ENCODE measurements at regions not wholly inside any gene's neighbourhood (a gene's known extent, or its start where the extent isn't known, plus 50 kb on each side); places are given as distances from the start of the nearest gene placed in this dataset.
A peak's percentile ranks its signal among the peaks of the same experiment; 100 is the strongest.
"Not testable (repeated sequence)": the region's sequence is repeated elsewhere in the genome, so short reads cannot be mapped to it uniquely, and the experiment has no call there.

DNA sequence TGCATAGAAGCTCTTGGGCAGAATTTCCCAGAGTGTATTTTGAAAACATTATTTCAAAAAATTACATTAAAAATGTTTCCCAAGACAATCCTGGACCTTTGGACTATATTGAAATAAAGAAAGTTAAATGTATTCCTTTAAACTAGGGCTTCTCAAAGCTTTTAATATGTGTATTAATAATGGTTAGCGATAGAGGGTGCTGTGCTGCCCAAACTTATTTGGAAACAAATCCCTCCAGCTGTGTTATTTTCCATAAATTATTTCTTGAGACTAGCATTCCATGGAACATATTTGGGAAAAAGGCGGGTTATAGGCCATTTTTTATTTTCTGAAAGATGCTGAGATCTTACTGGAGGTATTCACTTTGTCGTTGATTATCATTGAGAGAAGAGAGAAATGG, 397.8 kb upstream of the MIS18BP1 start:
- Histone ChIP-seq H3K27ac (ENCODE audit: low read length) (no peak overlapping the region), H3K36me3 (replicated peaks; ENCODE audit: low read depth, low read length) (no peaks in the 10 kb centered on the region), H4K20me1 (ENCODE audit: insufficient read depth, low read length) (no peaks in the 10 kb centered on the region), H3K4me1 (ENCODE audit: low read length) (no peaks in the 10 kb centered on the region), H3K9ac (ENCODE audit: low read length) (no peak overlapping the region), H2AFZ (ENCODE audit: low read depth, low read length) (no peak overlapping the region), H3K9me3 (ENCODE audit: insufficient read depth, low read length) (no peaks in the 10 kb centered on the region), H3K4me3 (ENCODE audit: low read length) (no peak overlapping the region), H3K4me2 (ENCODE audit: low read length) (no peak overlapping the region), H3K27me3 (ENCODE audit: low read depth, low read length) (no peaks in the 10 kb centered on the region), H3K79me2 (ENCODE audit: low read length) (no peaks in the 10 kb centered on the region)
- TF ChIP-seq, protein P1, sequence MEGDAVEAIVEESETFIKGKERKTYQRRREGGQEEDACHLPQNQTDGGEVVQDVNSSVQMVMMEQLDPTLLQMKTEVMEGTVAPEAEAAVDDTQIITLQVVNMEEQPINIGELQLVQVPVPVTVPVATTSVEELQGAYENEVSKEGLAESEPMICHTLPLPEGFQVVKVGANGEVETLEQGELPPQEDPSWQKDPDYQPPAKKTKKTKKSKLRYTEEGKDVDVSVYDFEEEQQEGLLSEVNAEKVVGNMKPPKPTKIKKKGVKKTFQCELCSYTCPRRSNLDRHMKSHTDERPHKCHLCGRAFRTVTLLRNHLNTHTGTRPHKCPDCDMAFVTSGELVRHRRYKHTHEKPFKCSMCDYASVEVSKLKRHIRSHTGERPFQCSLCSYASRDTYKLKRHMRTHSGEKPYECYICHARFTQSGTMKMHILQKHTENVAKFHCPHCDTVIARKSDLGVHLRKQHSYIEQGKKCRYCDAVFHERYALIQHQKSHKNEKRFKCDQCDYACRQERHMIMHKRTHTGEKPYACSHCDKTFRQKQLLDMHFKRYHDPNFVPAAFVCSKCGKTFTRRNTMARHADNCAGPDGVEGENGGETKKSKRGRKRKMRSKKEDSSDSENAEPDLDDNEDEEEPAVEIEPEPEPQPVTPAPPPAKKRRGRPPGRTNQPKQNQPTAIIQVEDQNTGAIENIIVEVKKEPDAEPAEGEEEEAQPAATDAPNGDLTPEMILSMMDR (IDR thresholded peaks at IDR 0.05; ENCODE audit: low read depth, low read length) = peak; percentile 38
- TF ChIP-seq EZH2phosphoT487 (IDR thresholded peaks at IDR 0.05; ENCODE audit: low read depth) = no peak

- no peak overlapping the region for H3K9ac ChIP-seq (ENCODE audit: low read length)
- no peak overlapping the region for H3K27ac ChIP-seq (ENCODE audit: low read length)
- no peaks in the 10 kb centered on the region for H3K27me3 ChIP-seq (ENCODE audit: low read depth, low read length)
Observed at GRCh38 chr14:45649051-45649450, 396.0 kb upstream of the MIS18BP1 start.

GRCh38 chr14:45641541-45641940, 388.5 kb upstream of the MIS18BP1 start:
- TF ChIP-seq, protein P1 (IDR thresholded peaks at IDR 0.05; ENCODE audit: low read depth, low read length) = no peak
- no peak for TF ChIP-seq EZH2phosphoT487 (IDR thresholded peaks at IDR 0.05; ENCODE audit: low read depth)

More at GRCh38 chr14:45649051-45649450, 396.0 kb upstream of the MIS18BP1 start:
- no peak for TF ChIP-seq EZH2phosphoT487 (IDR thresholded peaks at IDR 0.05; ENCODE audit: low read depth)
- TF ChIP-seq, protein P1 (IDR thresholded peaks at IDR 0.05; ENCODE audit: low read depth, low read length) = no peak
- Histone ChIP-seq H3K36me3 (replicated peaks; ENCODE audit: low read depth, low read length) (no peaks in the 10 kb centered on the region), H3K4me3 (ENCODE audit: low read length) (no peak overlapping the region), H2AFZ (ENCODE audit: low read depth, low read length) (no peak overlapping the region), H4K20me1 (ENCODE audit: insufficient read depth, low read length) (no peaks in the 10 kb centered on the region), H3K4me1 (ENCODE audit: low read length) (no peaks in the 10 kb centered on the region), H3K9me3 (ENCODE audit: insufficient read depth, low read length) (no peaks in the 10 kb centered on the region), H3K4me2 (ENCODE audit: low read length) (no peak overlapping the region), H3K79me2 (ENCODE audit: low read length) (no peaks in the 10 kb centered on the region)

GRCh38 chr14:45634651-45635441, 381.8 kb upstream of the MIS18BP1 start:
- not testable (repeated sequence) for H3K27me3 ChIP-seq (ENCODE audit: low read depth, low read length); H3K36me3 ChIP-seq (replicated peaks; ENCODE audit: low read depth, low read length); H3K4me3 ChIP-seq (ENCODE audit: low read length); H4K20me1 ChIP-seq (ENCODE audit: insufficient read depth, low read length); H3K9me3 ChIP-seq (ENCODE audit: insufficient read depth, low read length); H3K79me2 ChIP-seq (ENCODE audit: low read length); H3K9ac ChIP-seq (ENCODE audit: low read length); H3K4me1 ChIP-seq (ENCODE audit: low read length); H2AFZ ChIP-seq (ENCODE audit: low read depth, low read length); H3K4me2 ChIP-seq (ENCODE audit: low read length); H3K27ac ChIP-seq (ENCODE audit: low read length)

More at GRCh38 chr14:45641541-45641940, 388.5 kb upstream of the MIS18BP1 start:
- Histone ChIP-seq H3K9me3 (ENCODE audit: insufficient read depth, low read length) (no peaks in the 10 kb centered on the region), H3K4me1 (ENCODE audit: low read length) (no peaks in the 10 kb centered on the region), H2AFZ (ENCODE audit: low read depth, low read length) (no peak overlapping the region), H3K9ac (ENCODE audit: low read length) (no peak overlapping the region), H3K27ac (ENCODE audit: low read length) (no peak overlapping the region), H3K4me3 (ENCODE audit: low read length) (no peak overlapping the region), H4K20me1 (ENCODE audit: insufficient read depth, low read length) (no peaks in the 10 kb centered on the region), H3K4me2 (ENCODE audit: low read length) (no peak overlapping the region), H3K27me3 (ENCODE audit: low read depth, low read length) (no peaks in the 10 kb centered on the region), H3K79me2 (ENCODE audit: low read length) (no peaks in the 10 kb centered on the region), H3K36me3 (replicated peaks; ENCODE audit: low read depth, low read length) (no peaks in the 10 kb centered on the region)

All from OCI-LY3 (cell line).